ENCODE measurements at regions not wholly inside any gene's neighbourhood (a gene's known extent, or its start where the extent isn't known, plus 50 kb on each side); places are given as distances from the start of the nearest gene placed in this dataset.
"Not testable (repeated sequence)": the region's sequence is repeated elsewhere in the genome, so short reads cannot be mapped to it uniquely, and the experiment has no call there.

DNA sequence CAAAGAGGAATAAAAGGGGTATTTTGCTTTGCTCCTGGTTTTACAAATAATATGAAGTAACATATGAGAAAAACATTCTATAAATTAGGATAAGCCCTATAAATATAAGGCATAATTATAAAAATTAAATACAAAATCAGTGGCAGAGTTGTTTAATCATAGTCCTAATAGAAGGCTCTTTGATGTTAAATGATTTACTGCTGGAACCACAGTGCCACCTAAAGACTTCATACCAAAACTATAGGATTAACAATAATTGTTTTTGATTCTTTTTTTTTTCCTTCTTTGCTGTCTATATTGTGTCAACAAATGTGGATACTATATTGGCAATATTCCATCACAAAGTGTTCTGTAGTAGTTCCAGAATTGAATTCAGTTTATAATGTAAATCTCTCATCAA lies 837.7 kb upstream of the SLC39A10 start:
- Histone ChIP-seq H3K4me3 (ENCODE audit: low read length) (no peak overlapping the region), H3K27me3 (ENCODE audit: control insufficient read depth, insufficient read depth, low read length) (no peaks in the 10 kb centered on the region), H3K27ac (ENCODE audit: low read depth, low read length) (no peak overlapping the region), H3K4me1 (ENCODE audit: control insufficient read depth, insufficient read depth, low read length) (no peaks in the 10 kb centered on the region), H3K9ac (ENCODE audit: low read length) (no peak overlapping the region), H3K36me3 (ENCODE audit: control insufficient read depth, insufficient read depth, low read length) (no peaks in the 10 kb centered on the region)

DNA sequence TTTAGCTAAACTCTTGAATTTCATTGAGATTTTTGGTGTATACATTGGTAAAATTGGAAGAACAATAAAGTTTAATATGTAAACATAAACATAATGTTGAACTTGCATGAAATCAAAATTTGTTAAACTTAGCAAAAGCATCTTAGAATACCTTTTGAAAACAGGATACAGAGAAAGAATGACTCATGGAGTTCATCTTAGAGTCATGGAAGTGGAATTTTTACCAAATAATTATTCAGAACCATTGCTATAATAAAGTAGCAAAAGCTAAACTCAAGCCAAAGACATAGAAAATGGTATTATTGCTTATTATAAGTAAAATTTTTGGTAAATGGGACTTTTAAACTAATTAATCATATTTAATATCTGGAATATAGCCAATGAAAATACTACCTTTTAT lies 841.6 kb upstream of the SLC39A10 start:
- Histone ChIP-seq H3K4me3 (ENCODE audit: low read length) (no peak overlapping the region), H3K36me3 (ENCODE audit: control insufficient read depth, insufficient read depth, low read length) (no peaks in the 10 kb centered on the region), H3K27me3 (ENCODE audit: control insufficient read depth, insufficient read depth, low read length) (no peaks in the 10 kb centered on the region), H3K27ac (ENCODE audit: low read depth, low read length) (no peak overlapping the region), H3K4me1 (ENCODE audit: control insufficient read depth, insufficient read depth, low read length) (no peaks in the 10 kb centered on the region), H3K9ac (ENCODE audit: low read length) (no peak overlapping the region)

GRCh38 chr2:194802589-194802988 lies 854.4 kb upstream of the SLC39A10 start:
- Histone ChIP-seq H3K9ac (ENCODE audit: low read length) (no peak overlapping the region), H3K4me1 (ENCODE audit: control insufficient read depth, insufficient read depth, low read length) (no peaks in the 10 kb centered on the region), H3K27ac (ENCODE audit: low read depth, low read length) (no peak overlapping the region), H3K36me3 (ENCODE audit: control insufficient read depth, insufficient read depth, low read length) (no peaks in the 10 kb centered on the region), H3K4me3 (ENCODE audit: low read length) (no peak overlapping the region), H3K27me3 (ENCODE audit: control insufficient read depth, insufficient read depth, low read length) (no peaks in the 10 kb centered on the region)

DNA sequence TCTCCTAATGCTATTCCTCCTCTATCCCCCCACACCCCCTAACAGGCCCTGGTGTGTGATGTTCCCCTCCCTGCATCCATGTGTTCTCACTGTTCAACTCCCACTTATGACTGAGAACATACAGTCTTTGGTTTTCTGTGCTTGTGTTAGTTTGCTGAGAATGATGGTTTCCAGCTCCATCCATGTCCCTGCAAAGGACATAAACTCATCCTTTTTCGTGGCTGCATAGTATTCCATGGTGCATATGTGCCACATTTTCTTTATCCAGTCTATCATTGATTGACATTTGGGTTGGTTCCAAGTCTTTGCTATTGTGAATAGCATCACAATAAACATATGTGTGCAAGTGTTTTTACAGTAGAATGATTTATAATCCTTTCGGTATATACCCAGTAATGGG lies 870.0 kb upstream of the SLC39A10 start:
- H3K9ac ChIP-seq (ENCODE audit: low read length); H3K27me3 ChIP-seq (ENCODE audit: control insufficient read depth, insufficient read depth, low read length); H3K4me1 ChIP-seq (ENCODE audit: control insufficient read depth, insufficient read depth, low read length); H3K27ac ChIP-seq (ENCODE audit: low read depth, low read length); H3K4me3 ChIP-seq (ENCODE audit: low read length); H3K36me3 ChIP-seq (ENCODE audit: control insufficient read depth, insufficient read depth, low read length): not testable (repeated sequence)

DNA sequence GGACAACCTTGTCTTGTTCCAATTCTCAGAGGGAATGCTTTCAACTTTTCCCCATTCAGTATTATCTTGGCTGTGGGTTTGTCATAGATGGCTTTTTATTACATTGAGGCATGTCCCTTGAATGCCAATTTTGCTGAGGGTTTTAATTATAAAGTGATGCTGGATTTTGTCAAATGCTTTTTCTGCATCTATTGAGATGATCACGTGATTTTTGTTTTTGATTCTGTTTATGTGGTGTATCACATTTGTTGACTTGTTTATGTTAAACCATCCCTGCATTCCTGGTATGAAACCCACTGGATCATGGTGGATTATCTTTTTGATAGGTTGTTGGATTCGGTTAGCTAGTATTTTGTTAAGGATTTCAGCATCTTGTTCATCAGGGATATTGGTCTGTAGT lies 885.6 kb upstream of the SLC39A10 start:
- H3K9ac ChIP-seq (ENCODE audit: low read length) = not testable (repeated sequence)

DNA sequence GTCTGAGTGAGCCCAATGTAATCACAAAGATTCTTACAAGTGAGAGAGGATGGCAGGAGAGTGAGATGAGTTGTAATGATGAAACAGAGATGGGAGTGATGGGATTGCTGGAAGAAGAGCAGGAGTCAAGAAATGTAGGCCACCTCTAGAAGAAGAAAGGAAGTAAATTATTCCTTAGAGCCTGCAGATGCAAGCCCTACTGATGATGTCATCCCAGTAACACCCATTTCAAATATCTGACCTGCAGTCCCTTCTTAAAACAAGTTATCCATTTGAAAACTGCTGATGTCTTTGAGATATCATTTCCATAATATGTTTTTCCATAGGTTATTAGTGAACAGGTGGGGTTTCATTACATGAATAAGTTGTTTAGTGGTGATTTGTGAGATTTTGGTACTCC lies 888.0 kb upstream of the SLC39A10 start:
- H3K27ac ChIP-seq (ENCODE audit: low read depth, low read length) = no peak overlapping the region
- no peaks in the 10 kb centered on the region for H3K27me3 ChIP-seq (ENCODE audit: control insufficient read depth, insufficient read depth, low read length)
- H3K4me1 ChIP-seq (ENCODE audit: control insufficient read depth, insufficient read depth, low read length) = no peaks in the 10 kb centered on the region
- H3K4me3 ChIP-seq (ENCODE audit: low read length) = no peak overlapping the region
- no peak overlapping the region for H3K9ac ChIP-seq (ENCODE audit: low read length)
- H3K36me3 ChIP-seq (ENCODE audit: control insufficient read depth, insufficient read depth, low read length) = no peaks in the 10 kb centered on the region

More for the DNA sequence above, 885.6 kb upstream of the SLC39A10 start:
- not testable (repeated sequence) for H3K27me3 ChIP-seq (ENCODE audit: control insufficient read depth, insufficient read depth, low read length); H3K36me3 ChIP-seq (ENCODE audit: control insufficient read depth, insufficient read depth, low read length); H3K4me3 ChIP-seq (ENCODE audit: low read length); H3K27ac ChIP-seq (ENCODE audit: low read depth, low read length); H3K4me1 ChIP-seq (ENCODE audit: control insufficient read depth, insufficient read depth, low read length)

GRCh38 chr2:194765723-194766122 lies 891.3 kb upstream of the SLC39A10 start:
- no peak overlapping the region for H3K4me3 ChIP-seq (ENCODE audit: low read length)
- H3K27me3 ChIP-seq (ENCODE audit: control insufficient read depth, insufficient read depth, low read length) = no peaks in the 10 kb centered on the region
- no peak overlapping the region for H3K27ac ChIP-seq (ENCODE audit: low read depth, low read length)
- H3K4me1 ChIP-seq (ENCODE audit: control insufficient read depth, insufficient read depth, low read length) = no peaks in the 10 kb centered on the region
- H3K9ac ChIP-seq (ENCODE audit: low read length) = no peak overlapping the region
- H3K36me3 ChIP-seq (ENCODE audit: control insufficient read depth, insufficient read depth, low read length) = no peaks in the 10 kb centered on the region

GRCh38 chr2:194750926-194751325 lies 906.1 kb upstream of the SLC39A10 start:
- H3K27me3 ChIP-seq (ENCODE audit: control insufficient read depth, insufficient read depth, low read length) = no peaks in the 10 kb centered on the region
- no peak overlapping the region for H3K4me3 ChIP-seq (ENCODE audit: low read length)
- no peak overlapping the region for H3K9ac ChIP-seq (ENCODE audit: low read length)
- no peaks in the 10 kb centered on the region for H3K4me1 ChIP-seq (ENCODE audit: control insufficient read depth, insufficient read depth, low read length)
- H3K36me3 ChIP-seq (ENCODE audit: control insufficient read depth, insufficient read depth, low read length) = no peaks in the 10 kb centered on the region
- H3K27ac ChIP-seq (ENCODE audit: low read depth, low read length) = no peak overlapping the region

DNA sequence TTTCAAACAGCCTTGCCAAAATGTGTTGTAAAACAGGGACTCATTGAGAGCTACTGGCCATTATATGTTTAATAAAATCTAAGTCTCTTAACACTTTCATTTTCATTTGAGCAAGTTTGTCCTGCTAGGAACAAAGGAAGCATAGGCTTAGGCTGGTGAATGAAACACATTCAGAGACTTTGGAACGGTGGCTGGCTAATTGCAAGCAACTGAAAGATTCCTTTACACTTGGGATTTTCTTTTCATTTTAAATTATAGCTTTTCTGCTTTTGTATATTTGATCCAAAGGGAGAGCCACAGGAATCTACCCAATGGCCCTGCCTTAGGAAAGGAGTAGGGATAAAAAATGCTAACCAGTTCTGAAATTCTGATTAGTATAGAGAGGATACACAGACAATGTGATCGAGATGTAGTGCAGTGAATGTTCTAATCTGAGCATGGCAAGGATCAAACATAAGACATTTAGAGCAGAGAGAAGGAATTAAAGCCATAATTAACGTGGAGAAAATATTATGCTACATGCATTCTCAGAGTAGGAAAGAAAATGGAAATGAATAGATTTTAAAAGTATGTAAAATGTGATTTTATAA lies 911.4 kb upstream of the SLC39A10 start:
- no peaks in the 10 kb centered on the region for H3K36me3 ChIP-seq (ENCODE audit: control insufficient read depth, insufficient read depth, low read length)
- no peak overlapping the region for H3K27ac ChIP-seq (ENCODE audit: low read depth, low read length)
- no peaks in the 10 kb centered on the region for H3K4me1 ChIP-seq (ENCODE audit: control insufficient read depth, insufficient read depth, low read length)
- H3K9ac ChIP-seq (ENCODE audit: low read length) = no peak overlapping the region
- H3K4me3 ChIP-seq (ENCODE audit: low read length) = no peak overlapping the region
- H3K27me3 ChIP-seq (ENCODE audit: control insufficient read depth, insufficient read depth, low read length) = no peaks in the 10 kb centered on the region

GRCh38 chr2:194742706-194743105 lies 914.3 kb upstream of the SLC39A10 start:
- Histone ChIP-seq H3K4me3 (ENCODE audit: low read length) (no peak overlapping the region), H3K36me3 (ENCODE audit: control insufficient read depth, insufficient read depth, low read length) (no peaks in the 10 kb centered on the region), H3K27ac (ENCODE audit: low read depth, low read length) (no peak overlapping the region), H3K4me1 (ENCODE audit: control insufficient read depth, insufficient read depth, low read length) (no peaks in the 10 kb centered on the region), H3K27me3 (ENCODE audit: control insufficient read depth, insufficient read depth, low read length) (no peaks in the 10 kb centered on the region), H3K9ac (ENCODE audit: low read length) (no peak overlapping the region)

DNA sequence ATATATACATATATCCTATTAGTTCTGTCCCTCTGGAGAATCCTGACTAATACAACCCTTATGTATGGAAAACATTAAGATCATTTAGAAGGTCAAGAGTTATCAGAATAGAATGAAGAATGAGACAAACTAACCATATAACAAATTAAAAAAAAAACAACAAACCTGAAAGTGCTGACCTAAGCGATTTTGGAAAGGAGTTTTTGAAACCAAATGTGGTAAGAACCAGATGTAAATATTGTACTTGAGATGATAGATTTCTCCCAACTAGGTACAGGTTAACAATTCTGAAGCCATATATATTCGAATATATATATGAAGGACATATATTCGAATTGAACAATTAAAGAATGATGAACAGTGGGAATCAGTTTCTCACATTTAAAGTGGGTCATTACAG lies 917.8 kb upstream of the SLC39A10 start:
- Histone ChIP-seq H3K4me3 (ENCODE audit: low read length) (no peak overlapping the region), H3K27me3 (ENCODE audit: control insufficient read depth, insufficient read depth, low read length) (no peaks in the 10 kb centered on the region), H3K27ac (ENCODE audit: low read depth, low read length) (no peak overlapping the region), H3K4me1 (ENCODE audit: control insufficient read depth, insufficient read depth, low read length) (no peaks in the 10 kb centered on the region), H3K9ac (ENCODE audit: low read length) (no peak overlapping the region), H3K36me3 (ENCODE audit: control insufficient read depth, insufficient read depth, low read length) (no peaks in the 10 kb centered on the region)

DNA sequence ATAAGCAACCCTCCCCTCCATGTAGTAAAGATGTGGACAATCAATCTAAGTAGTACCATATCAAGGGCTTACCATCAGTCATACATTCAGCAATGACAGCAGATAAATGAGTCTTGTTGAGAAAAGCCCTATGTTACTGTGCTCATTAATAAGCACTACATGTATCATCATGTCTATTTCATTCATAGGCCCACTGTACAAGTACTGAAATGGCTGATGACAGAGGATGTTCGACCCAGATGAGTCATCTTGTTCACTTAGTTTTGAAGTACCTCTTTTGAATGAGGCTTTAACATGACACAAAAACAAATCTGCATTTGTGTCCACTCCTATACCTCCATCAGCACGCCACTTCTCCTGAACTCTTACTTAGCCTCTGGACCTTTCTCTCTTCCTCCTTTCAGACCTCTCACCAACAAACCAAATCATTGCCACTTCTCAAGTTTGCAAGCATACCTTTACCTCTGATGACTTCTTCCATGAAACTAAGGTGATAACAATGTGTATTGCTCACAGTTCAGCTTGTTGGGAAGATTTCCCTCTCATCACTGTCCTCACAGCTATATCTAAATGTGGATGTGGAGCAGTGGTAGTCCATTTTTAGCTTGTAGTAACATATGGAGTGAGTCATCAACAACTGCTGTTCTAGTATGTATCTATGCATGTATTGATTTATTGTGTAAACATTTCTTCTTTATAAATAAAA lies 921.0 kb upstream of the SLC39A10 start:
- Histone ChIP-seq H3K36me3 (ENCODE audit: control insufficient read depth, insufficient read depth, low read length) (no peaks in the 10 kb centered on the region), H3K4me3 (ENCODE audit: low read length) (no peak overlapping the region), H3K27ac (ENCODE audit: low read depth, low read length) (no peak overlapping the region), H3K9ac (ENCODE audit: low read length) (no peak overlapping the region), H3K27me3 (ENCODE audit: control insufficient read depth, insufficient read depth, low read length) (no peaks in the 10 kb centered on the region), H3K4me1 (ENCODE audit: control insufficient read depth, insufficient read depth, low read length) (no peaks in the 10 kb centered on the region)

DNA sequence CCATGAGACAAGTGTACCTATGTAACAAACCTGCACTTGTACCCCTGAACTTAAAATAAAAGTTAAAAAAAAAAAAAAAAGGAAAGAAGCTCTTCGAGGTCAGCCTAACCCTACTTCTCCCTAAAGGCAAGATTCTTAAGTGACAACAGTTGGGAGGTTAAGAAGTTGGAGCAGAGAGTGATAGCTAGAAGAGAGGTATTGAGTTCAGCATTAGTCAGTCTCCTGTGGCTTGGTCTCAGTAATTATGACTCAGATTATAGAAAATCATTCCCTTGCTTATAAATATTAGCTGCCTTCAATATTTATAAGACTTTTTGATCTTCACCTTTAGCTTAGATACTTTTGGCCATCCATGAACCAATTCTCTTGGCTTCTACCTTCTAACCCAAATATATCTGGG lies 926.8 kb upstream of the SLC39A10 start:
- Histone ChIP-seq H3K36me3 (ENCODE audit: control insufficient read depth, insufficient read depth, low read length) (no peaks in the 10 kb centered on the region), H3K27me3 (ENCODE audit: control insufficient read depth, insufficient read depth, low read length) (no peaks in the 10 kb centered on the region), H3K4me3 (ENCODE audit: low read length) (no peak overlapping the region), H3K4me1 (ENCODE audit: control insufficient read depth, insufficient read depth, low read length) (no peaks in the 10 kb centered on the region), H3K27ac (ENCODE audit: low read depth, low read length) (no peak overlapping the region), H3K9ac (ENCODE audit: low read length) (no peak overlapping the region)
